T-helper 17 cell (primary cell): ENCODE measurements at regions not wholly inside any gene's neighbourhood (a gene's known extent, or its start where the extent isn't known, plus 50 kb on each side); places are given as distances from the start of the nearest gene placed in this dataset.

Experiments
- ATAC-seq: fragments of 150-1000 bp; cut with Tn5 transposase; 2 replicates; pipeline ENCODE4 v1.10.0; 2021; ENCODE audit warnings: mild to moderate bottlenecking, moderate library complexity
- DNase-seq, 3 donors: peaks; one replicate each; pipeline versions ENCODE4 v3.0.0 to v3.0.0-alpha.2; 2020 to 2021
- H3K9me3 ChIP-seq: one replicate; pipeline ENCODE4 v1.7.0; 2013; ENCODE audit warnings: low read length, mild to moderate bottlenecking; ENCODE audit not compliant: control insufficient read depth, poor library complexity, severe bottlenecking
- H3K27ac Mint-ChIP-seq: one replicate; pipeline ENCODE4 v1.8.0; 2022; ENCODE audit warnings: mild to moderate bottlenecking, moderate library complexity, mixed read lengths
- H3K27me3 Mint-ChIP-seq: one replicate; pipeline ENCODE4 v1.8.0; 2022; ENCODE audit warnings: mixed read lengths
- H3K36me3 Mint-ChIP-seq: one replicate; pipeline ENCODE4 v1.8.0; 2022; ENCODE audit warnings: low read depth, mixed read lengths
- H3K4me1 Mint-ChIP-seq: one replicate; pipeline ENCODE4 v1.8.0; 2022; ENCODE audit warnings: mild to moderate bottlenecking, mixed read lengths
- H3K4me3 Mint-ChIP-seq: one replicate; pipeline ENCODE4 v1.8.0; 2022; ENCODE audit warnings: mild to moderate bottlenecking, moderate library complexity, mixed read lengths

DNA sequence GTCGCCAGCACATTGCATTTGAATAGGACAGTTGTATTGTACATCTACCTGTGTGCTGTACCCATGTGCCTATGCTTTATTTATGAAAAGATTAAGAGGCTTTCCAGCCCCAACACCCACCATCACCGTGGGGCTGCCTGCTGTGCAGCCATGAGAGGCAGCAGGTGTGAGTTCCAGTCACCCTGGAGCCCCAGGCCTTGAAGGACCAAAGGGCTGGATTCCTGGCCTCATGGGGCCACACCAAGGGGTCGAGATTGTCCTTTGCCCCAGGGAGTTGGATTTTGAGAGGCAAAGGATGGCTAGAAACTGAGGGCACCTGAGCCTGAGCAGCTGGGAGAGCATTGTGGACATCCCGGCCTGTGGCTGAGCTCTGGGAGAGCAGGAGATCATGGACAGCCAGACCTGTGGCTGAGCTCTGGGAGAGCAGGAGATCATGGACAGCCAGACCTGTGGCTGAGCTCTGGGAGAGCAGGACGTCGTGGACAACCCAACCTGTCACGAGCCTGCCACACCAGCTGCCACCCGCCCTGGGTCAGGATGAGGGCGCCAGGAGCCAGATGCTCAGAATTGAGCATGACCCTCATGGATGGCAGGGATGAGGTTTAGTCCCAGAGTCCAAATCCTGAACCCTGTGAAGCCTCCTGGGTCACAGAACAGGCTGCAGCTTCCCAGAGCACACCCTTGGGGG lies 182.5 kb upstream of the RAB6C start:
- Mint-ChIP-seq H3K36me3 (no peaks in the 10 kb centered on the region), H3K4me3 (no peak overlapping the region), H3K27ac (no peak overlapping the region), H3K27me3 (peaks cover 31% of the 10 kb centered on the region), H3K4me1 (no peaks in the 10 kb centered on the region)
- DNase-seq (no peak), ATAC-seq (no peak)
- no peaks in the 10 kb centered on the region for H3K9me3 ChIP-seq

DNA sequence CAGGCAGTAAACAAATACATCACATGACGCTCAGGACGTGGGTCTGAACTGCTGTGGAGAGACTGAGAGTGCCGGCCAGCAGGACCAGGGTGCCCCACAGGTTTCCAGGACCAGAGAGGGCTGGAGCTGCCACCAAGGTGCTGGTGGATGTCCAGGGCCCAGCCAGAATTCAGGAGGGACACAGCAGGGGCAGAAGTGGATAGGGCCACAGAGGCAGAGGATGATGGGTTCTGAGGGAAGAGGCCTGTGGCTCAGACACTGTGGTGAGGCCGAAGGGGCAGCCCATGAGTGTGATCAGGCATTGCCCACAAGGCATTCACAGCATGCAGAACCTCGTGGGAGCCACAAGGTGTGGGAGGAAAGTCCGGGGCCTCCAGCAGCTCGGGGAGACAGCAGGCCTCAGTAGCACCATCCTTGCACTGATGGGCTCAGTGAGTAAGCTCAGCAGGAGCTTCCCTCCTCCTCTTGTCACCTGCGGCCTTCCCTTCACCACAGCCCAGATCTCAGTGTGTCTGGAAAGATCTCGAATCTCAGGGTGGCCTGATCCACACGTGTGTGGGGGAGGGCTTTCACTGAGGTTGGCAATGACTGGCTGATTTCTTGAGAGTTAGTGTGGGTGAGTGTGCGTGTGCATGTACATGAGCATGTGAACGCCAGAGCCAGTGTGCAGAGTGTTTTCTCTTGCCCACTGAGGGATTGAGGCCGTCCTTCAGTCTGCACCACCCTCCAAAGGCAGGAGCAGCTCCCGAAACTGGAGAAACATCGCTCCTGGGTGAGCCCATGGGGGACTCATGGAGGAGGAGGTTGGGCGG lies 181.8 kb upstream of the RAB6C start:
- H3K9me3 ChIP-seq: no peaks in the 10 kb centered on the region
- H3K4me3 Mint-ChIP-seq: no peak overlapping the region
- no peak overlapping the region for H3K27ac Mint-ChIP-seq
- DNase-seq (no peak), ATAC-seq (no peak)
- peaks cover 39% of the 10 kb centered on the region for H3K27me3 Mint-ChIP-seq
- H3K4me1 Mint-ChIP-seq: no peaks in the 10 kb centered on the region
- no peaks in the 10 kb centered on the region for H3K36me3 Mint-ChIP-seq

DNA sequence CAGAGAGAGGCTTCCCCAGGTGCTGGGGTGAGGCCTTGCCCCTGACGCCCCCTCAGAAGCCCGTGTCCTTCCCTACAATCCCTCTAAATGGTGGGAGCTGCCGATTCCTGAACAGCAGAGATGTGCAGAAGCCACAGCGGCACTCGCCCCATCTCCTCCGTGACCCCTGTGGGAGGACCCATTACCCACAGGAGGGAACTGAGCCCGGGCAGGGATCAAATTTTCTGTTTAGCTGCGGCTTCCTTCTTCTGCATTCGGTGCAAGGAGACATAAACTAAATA lies 181.2 kb upstream of the RAB6C start:
- Mint-ChIP-seq H3K4me1 (no peaks in the 10 kb centered on the region), H3K27ac (no peak overlapping the region), H3K27me3 (peaks cover 41% of the 10 kb centered on the region), H3K4me3 (no peak overlapping the region), H3K36me3 (no peaks in the 10 kb centered on the region)
- ATAC-seq: no peak
- no peak for DNase-seq
- H3K9me3 ChIP-seq: no peaks in the 10 kb centered on the region

DNA sequence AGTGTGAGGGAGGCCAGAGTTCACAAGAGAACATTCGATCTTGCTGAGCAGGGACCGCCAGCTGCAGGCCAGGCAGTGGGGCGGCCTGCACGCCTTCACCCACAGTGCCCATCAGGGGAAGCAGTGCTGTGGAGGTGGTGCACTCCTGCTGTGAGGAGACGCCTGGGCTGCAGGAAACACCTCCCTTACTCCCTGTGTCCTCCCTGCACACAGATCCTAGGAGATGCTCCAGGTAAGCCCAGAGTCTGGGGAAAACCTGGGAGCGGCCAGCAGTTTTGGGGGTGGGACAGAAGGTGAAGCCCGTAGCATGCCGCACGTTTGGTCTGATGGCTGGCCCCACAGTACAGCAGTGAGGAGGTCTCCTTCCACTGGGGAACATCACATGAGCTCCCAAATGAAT lies 180.8 kb upstream of the RAB6C start:
- no peaks in the 10 kb centered on the region for H3K9me3 ChIP-seq
- no peak overlapping the region for H3K4me3 Mint-ChIP-seq
- H3K36me3 Mint-ChIP-seq: no peaks in the 10 kb centered on the region
- DNase-seq (no peak), ATAC-seq (no peak)
- peaks cover 38% of the 10 kb centered on the region for H3K27me3 Mint-ChIP-seq
- no peak overlapping the region for H3K27ac Mint-ChIP-seq
- no peaks in the 10 kb centered on the region for H3K4me1 Mint-ChIP-seq

DNA sequence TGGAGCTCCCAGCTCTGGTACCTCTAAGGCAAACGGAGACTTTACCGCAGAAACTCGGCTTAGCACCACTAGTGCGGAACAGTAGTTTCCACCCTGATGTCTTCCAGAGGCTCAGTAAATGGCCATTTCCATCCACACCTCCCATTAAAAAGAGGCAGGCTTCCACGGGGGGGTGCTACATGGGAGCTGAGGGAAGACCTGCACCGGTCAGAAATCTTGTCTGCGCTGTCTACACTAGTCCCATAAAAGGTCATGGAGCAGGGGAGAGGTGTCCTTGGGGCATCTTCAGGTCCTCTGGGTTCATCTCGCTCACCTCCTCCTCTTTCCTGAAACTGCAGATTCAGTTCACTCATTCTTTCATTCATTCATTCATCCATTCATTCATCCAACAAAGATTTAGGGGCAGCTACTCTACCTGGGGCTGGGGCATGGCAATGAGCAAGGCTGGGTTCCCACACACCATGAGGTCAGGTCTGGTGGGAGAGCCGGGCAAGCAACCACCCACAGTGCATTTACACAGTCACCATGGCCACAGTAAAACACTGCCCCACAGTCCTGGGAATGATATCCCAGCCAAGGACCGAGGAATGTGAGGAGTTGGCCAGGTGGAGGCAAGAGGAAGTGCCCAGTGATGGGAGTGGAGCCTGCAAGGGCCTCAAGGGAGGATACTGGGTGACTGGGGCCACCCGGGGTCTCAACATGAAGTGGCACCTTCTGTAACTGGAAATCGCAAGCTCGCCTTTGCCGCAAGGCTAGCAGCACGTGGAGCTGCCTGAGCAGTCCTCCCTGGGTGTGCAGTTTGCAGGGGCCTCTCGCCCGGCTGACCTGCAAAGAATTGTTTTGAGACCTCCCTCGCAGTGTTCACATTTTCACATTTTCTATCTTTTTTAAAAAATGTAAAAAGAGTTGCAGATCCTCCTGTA lies 180.2 kb upstream of the RAB6C start:
- no peak for DNase-seq
- Mint-ChIP-seq H3K36me3 (no peaks in the 10 kb centered on the region), H3K4me1 (no peaks in the 10 kb centered on the region), H3K27me3 (peaks cover 35% of the 10 kb centered on the region), H3K27ac (no peak overlapping the region), H3K4me3 (no peak overlapping the region)
- no peak for ATAC-seq
- no peaks in the 10 kb centered on the region for H3K9me3 ChIP-seq

DNA sequence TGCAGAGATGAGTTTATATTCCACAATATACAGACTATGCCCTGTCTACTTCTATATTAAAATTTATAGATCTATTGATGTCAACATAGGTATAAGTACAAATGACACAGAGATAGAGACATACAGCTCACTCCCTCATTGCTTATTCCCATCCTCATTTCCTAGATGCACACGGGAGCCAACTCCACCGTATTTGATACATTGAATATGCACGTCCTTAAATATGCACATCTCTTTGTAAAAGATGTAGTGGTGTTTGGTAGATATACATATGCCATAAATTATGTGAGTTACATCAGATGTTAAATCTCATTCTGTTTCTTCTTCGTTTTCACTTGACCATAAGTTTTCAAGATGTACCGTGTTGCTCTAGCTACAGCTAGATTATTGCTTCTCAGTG lies 179.2 kb upstream of the RAB6C start:
- no peaks in the 10 kb centered on the region for H3K4me1 Mint-ChIP-seq
- H3K36me3 Mint-ChIP-seq: no peaks in the 10 kb centered on the region
- H3K27ac Mint-ChIP-seq: no peak overlapping the region
- peaks cover 38% of the 10 kb centered on the region for H3K27me3 Mint-ChIP-seq
- H3K4me3 Mint-ChIP-seq: no peak overlapping the region
- ATAC-seq: no peak
- no peak for DNase-seq
- no peaks in the 10 kb centered on the region for H3K9me3 ChIP-seq

DNA sequence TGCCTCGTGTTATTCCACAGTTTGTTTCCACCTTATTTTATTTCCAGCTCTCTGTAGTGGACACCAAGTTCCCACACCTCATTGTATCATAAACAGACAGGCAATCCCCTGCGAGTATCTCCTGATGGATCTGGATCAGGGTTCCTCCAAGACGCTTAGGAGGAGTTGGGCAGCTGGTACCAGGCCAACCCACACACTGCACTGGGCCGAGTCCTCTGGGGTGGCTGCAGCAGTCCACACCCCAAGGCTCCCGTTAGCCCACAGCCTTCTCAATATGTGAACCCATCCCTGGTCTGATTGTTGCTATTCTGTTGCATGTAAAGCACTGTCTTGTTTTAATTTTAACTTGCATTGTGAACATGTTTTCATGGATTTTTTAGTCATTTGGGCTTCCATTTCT lies 178.8 kb upstream of the RAB6C start:
- no peak overlapping the region for H3K4me3 Mint-ChIP-seq
- DNase-seq (no peak), ATAC-seq (no peak)
- no peaks in the 10 kb centered on the region for H3K36me3 Mint-ChIP-seq
- H3K9me3 ChIP-seq: no peaks in the 10 kb centered on the region
- peaks cover 39% of the 10 kb centered on the region for H3K27me3 Mint-ChIP-seq
- H3K27ac Mint-ChIP-seq: no peak overlapping the region
- no peaks in the 10 kb centered on the region for H3K4me1 Mint-ChIP-seq

DNA sequence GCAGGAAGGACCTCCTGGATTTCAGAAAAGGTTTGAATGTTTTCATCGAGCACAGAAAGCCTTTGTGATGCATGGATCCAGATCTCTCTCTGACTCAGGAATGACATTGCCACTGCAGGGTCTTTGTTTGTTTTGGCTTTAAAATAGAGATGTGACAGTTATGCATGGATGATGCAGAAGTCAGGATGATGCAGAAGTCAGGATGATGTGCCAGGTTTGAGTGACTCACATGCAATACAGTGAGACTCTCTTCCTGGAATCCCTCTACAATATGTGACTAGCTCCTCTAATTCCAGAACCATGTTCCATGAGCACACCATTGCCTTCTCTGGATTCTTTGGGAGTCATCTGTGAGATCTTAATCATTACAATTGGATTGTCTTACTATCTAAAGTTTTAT lies 177.9 kb upstream of the RAB6C start:
- H3K9me3 ChIP-seq: no peaks in the 10 kb centered on the region
- Mint-ChIP-seq H3K4me1 (no peaks in the 10 kb centered on the region), H3K27ac (no peak overlapping the region), H3K4me3 (no peak overlapping the region), H3K36me3 (no peaks in the 10 kb centered on the region), H3K27me3 (peaks cover 32% of the 10 kb centered on the region)
- DNase-seq: no peak
- ATAC-seq: no peak

DNA sequence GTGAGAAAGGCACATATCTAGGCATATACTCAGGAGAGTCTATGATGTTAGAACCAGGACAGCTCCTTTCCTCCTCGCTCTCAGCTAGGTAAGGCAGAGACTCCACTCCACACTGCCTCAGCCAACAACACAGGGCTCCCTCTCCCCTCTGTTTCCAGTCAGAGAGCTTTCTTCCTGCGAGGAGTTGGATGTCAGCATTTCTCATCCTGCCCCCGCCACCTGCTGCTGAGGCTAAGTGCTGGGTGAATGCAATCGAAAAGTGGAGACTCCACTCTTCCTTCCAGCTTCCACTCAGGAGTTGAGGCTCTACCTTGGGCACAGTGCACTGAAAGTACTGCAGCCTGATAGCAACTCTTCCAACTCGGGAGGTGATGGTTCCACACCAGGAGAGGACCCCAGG lies 177.2 kb upstream of the RAB6C start:
- Mint-ChIP-seq H3K36me3 (no peaks in the 10 kb centered on the region), H3K27ac (no peak overlapping the region), H3K4me3 (no peak overlapping the region), H3K4me1 (no peaks in the 10 kb centered on the region), H3K27me3 (peaks cover 32% of the 10 kb centered on the region)
- no peak for DNase-seq
- no peak for ATAC-seq
- H3K9me3 ChIP-seq: no peaks in the 10 kb centered on the region

DNA sequence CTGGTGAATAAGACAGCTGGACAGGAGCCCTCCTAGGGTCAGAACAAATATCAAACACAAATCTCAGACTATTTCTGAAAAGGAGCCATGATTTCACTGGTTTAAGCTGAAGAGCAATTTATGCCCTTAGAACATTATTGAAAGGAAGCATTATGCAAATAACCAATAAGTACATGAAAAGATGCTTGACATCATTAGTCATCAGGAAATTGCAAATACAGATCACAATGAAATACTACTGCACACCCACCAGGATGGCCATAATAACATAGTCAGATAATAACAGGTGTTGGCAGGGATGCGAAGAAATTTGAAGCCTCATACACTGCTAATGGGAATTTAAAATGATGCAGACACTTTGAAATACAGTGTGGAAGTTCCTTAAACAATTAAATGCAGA lies 176.4 kb upstream of the RAB6C start:
- H3K27me3 Mint-ChIP-seq: peaks cover 32% of the 10 kb centered on the region
- no peaks in the 10 kb centered on the region for H3K36me3 Mint-ChIP-seq
- ATAC-seq: no peak

DNA sequence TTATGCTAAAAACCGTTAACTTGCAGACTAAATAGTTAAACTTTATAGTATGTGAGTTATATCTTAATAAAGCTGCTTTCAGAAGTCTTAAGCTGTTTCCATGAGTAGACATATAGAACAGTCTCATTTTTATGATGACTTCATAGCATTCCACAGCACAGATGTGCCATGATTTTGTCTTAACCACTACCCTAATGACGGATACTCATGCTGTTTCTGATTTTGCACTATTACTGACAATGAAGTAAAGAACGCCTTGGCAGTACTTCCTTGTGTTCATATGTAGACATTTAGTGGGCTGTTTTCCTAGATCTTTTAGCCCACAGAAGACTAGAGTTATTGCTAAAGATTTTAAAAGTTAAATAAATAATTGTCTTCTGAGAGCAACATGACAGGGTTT lies 175.6 kb upstream of the RAB6C start:
- H3K9me3 ChIP-seq: no peaks in the 10 kb centered on the region
- no peaks in the 10 kb centered on the region for H3K36me3 Mint-ChIP-seq
- H3K27me3 Mint-ChIP-seq: peaks cover 32% of the 10 kb centered on the region
- H3K4me1 Mint-ChIP-seq: no peaks in the 10 kb centered on the region
- no peak for ATAC-seq
- DNase-seq: no peak
- no peak overlapping the region for H3K27ac Mint-ChIP-seq
- H3K4me3 Mint-ChIP-seq: no peak overlapping the region

More for the DNA sequence above, 176.4 kb upstream of the RAB6C start:
- Mint-ChIP-seq H3K4me3 (no peak overlapping the region), H3K4me1 (no peaks in the 10 kb centered on the region), H3K27ac (no peak overlapping the region)
- no peaks in the 10 kb centered on the region for H3K9me3 ChIP-seq
- no peak for DNase-seq

DNA sequence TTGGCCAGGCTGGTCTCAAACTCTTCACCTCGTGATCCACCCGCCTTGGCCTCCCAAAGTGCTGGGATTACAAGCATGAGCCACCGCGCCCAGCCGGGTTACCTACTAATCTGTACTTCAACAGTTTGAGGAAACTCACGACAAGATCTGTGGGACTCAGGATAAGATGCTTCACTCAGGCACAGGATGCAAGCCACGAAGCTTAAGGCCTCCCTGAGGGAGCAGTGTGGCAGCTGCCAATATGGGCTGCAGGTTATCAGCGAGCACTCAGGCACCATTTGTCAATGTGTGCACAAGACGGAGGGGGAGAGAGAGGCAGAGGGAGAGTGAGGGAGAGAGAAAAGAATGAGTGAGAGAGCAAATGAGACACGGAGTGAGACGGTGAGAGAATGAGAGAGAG lies 173.6 kb upstream of the RAB6C start:
- ATAC-seq (no peak), DNase-seq (no peak)
- no peaks in the 10 kb centered on the region for H3K9me3 ChIP-seq
- Mint-ChIP-seq H3K36me3 (no peaks in the 10 kb centered on the region), H3K4me3 (no peak overlapping the region), H3K27me3 (peaks cover 46% of the 10 kb centered on the region), H3K27ac (no peak overlapping the region), H3K4me1 (peaks cover 2% of the 10 kb centered on the region)

DNA sequence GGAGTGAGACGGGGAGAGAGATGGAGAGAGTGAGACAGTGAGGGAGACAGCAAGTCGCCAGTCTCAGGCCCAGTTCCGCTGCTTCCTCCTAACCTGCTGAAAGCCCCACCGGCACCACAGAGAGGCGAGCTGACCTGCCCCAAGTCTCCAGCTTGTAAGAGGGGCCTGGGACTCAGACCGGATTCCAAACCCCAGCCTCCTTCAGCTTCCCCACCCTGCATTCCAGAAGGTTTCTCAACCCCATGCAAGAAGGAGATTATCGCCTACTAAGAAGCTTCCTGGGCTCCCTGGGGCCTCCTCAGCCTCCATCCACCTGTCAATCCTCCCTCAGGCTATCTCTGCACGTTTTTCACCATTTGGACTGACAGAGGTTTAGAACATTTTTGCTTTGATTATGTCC lies 173.1 kb upstream of the RAB6C start:
- no peaks in the 10 kb centered on the region for H3K36me3 Mint-ChIP-seq
- peaks cover 2% of the 10 kb centered on the region for H3K4me1 Mint-ChIP-seq

More for the DNA sequence above, 173.1 kb upstream of the RAB6C start:
- no peak for DNase-seq
- no peak for ATAC-seq
- Mint-ChIP-seq H3K27me3 (peaks cover 46% of the 10 kb centered on the region), H3K4me3 (no peak overlapping the region), H3K27ac (no peak overlapping the region)
- no peaks in the 10 kb centered on the region for H3K9me3 ChIP-seq
